ENCODE measurements at regions not wholly inside any gene's neighbourhood (a gene's known extent, or its start where the extent isn't known, plus 50 kb on each side); places are given as distances from the start of the nearest gene placed in this dataset.

DNA sequence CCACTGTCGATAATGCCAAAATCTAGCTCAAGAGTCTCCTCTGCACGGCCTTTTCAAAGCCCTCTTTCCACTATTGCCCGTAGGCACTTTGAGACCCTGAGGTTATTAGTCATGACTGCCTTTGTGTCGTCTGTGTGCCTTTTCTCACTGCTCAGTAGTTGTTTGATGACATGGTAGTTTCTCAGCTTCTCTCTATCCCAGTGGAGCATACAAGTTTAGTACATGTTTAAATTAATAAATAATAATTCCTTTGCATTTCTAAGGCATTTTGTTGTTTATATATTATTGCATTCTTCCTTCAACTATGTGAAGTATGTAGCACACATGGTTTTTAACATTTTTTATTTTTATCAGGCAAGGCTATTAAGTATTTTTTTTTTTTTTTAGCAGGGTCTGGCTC is 458.1 kb downstream of the PCNX1 start:
- DNase-seq (ENCODE audit: extremely low read depth in 1 of 11, low read depth in 9 of 11, low spot score in 4 of 11): no peak

GRCh38 chr14:71366861-71367260 is 459.6 kb downstream of the PCNX1 start:
- no peak for DNase-seq (ENCODE audit: extremely low read depth in 1 of 11, low read depth in 9 of 11, low spot score in 4 of 11)

- no peak for DNase-seq (ENCODE audit: extremely low read depth in 1 of 11, low read depth in 9 of 11, low spot score in 4 of 11)
Measured at GRCh38 chr14:71371711-71372396, 464.6 kb downstream of the PCNX1 start.

GRCh38 chr14:71372411-71372838 is 465.2 kb downstream of the PCNX1 start:
- no peak for DNase-seq (ENCODE audit: extremely low read depth in 1 of 11, low read depth in 9 of 11, low spot score in 4 of 11)

GRCh38 chr14:71373773-71374172 is 466.5 kb downstream of the PCNX1 start:
- DNase-seq (ENCODE audit: extremely low read depth in 1 of 11, low read depth in 9 of 11, low spot score in 4 of 11): no peak

GRCh38 chr14:71374989-71375388 is 467.7 kb downstream of the PCNX1 start:
- DNase-seq (ENCODE audit: extremely low read depth in 1 of 11, low read depth in 9 of 11, low spot score in 4 of 11): no peak

DNA sequence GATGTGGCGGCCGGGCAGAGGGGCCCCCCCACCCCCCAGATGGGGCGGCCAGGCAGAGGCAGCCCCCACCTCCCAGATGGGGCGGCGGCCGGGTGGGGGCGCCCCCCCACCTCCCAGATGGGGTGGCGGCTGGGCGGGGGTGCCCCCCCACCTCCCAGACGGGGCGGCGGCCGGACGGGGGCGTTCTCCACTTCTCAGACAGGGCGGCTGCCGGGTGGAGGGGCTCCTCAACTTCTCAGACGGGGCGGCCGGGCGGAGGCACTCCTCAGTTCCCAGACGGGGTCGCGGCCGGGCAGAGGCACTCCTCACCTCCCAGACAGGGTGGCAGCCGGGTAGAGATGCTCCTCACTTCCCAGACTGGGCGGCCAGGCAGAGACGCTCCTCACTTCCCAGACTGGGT is 469.8 kb downstream of the PCNX1 start:
- no peak for DNase-seq (ENCODE audit: extremely low read depth in 1 of 11, low read depth in 9 of 11, low spot score in 4 of 11)

DNA sequence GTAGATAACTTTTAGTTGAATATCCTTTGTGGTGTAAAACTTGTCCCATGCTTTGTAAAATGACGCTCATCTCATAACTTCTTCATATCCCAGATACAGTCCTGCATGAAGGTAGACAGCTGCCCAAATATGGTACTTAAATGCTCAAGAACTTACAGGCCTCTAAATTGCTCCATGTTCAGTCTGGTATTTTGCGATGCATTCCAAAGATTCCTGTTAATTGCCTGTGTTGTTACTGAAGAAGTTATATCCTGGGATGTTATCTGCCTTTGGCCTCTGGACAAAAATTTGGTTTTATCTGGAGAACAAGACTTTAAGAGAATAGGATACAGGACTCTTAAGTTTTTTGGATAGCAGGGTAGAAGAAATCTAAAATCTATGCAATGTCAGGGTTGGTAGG is 473.0 kb downstream of the PCNX1 start:
- no peak for DNase-seq (ENCODE audit: extremely low read depth in 1 of 11, low read depth in 9 of 11, low spot score in 4 of 11)

GRCh38 chr14:71381814-71382213 is 474.6 kb downstream of the PCNX1 start:
- no peak for DNase-seq (ENCODE audit: extremely low read depth in 1 of 11, low read depth in 9 of 11, low spot score in 4 of 11)

DNA sequence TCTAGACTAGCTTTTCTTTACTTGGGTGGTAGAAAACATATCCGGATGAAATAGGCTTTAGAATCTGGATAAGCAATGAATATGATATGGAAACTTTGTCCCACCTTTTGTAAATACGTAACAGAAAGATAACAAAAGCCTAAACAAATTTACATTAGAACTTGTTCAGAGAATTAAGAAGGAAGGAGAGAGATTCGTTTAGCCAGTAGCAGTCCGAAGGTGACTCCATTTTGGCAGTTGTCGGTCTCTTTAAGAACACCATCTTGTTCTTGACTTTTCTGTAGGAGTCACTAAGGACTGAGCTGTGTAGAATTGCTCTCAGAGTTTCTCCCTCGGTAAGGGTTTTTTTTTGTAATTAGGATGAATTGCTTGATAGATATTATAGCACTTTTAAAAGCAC is 475.1 kb downstream of the PCNX1 start:
- DNase-seq (ENCODE audit: extremely low read depth in 1 of 11, low read depth in 9 of 11, low spot score in 4 of 11): no peak

DNA sequence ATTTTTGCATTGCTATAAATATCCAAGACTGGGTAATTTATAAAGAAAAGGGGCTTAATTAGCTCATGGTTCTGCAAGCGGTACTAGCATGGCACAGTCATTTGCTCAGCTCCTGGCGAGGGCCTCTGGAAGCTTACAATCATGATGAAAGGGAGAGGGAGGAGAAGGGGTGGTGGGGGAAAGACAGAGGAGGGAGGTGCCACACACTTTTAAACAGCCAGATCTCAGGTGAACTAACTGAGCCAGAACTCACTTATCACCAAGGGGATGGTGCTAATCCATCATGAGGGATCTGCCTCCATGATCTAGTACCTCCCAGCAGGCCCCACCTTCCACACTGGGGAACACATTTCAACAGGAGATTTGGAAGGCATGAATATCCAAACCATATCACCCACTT is 476.3 kb downstream of the PCNX1 start:
- DNase-seq (ENCODE audit: extremely low read depth in 1 of 11, low read depth in 9 of 11, low spot score in 4 of 11): no peak

DNA sequence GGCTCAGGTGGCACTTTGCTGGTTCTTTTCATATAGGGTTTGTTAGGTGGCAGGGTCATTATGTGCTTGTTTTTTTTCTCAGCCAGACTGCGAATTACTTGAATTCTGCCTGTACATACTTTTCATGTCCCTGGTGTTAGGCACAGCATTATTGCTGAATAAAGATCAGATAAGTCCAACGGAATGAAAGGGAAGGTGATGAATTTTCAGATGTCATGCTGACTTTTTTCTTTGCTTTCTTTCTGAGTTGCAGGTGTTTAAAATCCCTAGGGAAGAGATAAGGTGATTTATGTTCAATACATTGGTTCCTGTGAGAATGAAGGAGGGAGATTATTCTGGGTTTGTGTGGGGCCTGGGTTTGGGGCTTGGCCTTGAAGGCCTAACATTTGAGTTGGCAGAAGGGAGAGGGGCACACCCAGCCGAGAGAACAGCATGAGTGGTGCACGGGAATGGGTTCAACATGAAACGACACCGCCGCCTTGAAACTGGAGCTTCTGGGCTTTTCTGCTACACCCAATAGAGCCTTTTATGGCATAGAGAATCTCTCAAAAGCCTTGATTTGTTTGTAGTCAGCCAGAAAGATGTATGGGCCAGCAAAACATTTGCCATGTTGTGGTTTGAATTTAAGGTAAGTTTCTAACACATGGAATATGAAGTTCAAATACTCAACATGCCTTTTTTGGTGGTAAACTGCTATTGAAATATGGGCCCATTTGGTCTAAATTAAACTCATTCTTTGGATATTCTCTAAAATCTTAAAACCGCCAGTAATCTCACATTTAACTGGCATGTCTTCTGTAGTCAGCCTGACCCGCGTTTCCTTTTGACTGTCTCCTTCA is 477.0 kb downstream of the PCNX1 start:
- no peak for DNase-seq (ENCODE audit: extremely low read depth in 1 of 11, low read depth in 9 of 11, low spot score in 4 of 11)

- no peak for DNase-seq (ENCODE audit: extremely low read depth in 1 of 11, low read depth in 9 of 11, low spot score in 4 of 11)
Measured at GRCh38 chr14:71387753-71388152, 480.5 kb downstream of the PCNX1 start.

- no peak for DNase-seq (ENCODE audit: extremely low read depth in 1 of 11, low read depth in 9 of 11, low spot score in 4 of 11)
Measured at GRCh38 chr14:71388336-71388735, 481.1 kb downstream of the PCNX1 start.

- no peak for DNase-seq (ENCODE audit: extremely low read depth in 1 of 11, low read depth in 9 of 11, low spot score in 4 of 11)
Measured at GRCh38 chr14:71388862-71389261, 481.6 kb downstream of the PCNX1 start.

- DNase-seq (ENCODE audit: extremely low read depth in 1 of 11, low read depth in 9 of 11, low spot score in 4 of 11): no peak
Measured at GRCh38 chr14:71394386-71394785, 487.1 kb downstream of the PCNX1 start.

GRCh38 chr14:71395151-71395604 is 487.9 kb downstream of the PCNX1 start:
- DNase-seq (ENCODE audit: extremely low read depth in 1 of 11, low read depth in 9 of 11, low spot score in 4 of 11): no peak

DNA sequence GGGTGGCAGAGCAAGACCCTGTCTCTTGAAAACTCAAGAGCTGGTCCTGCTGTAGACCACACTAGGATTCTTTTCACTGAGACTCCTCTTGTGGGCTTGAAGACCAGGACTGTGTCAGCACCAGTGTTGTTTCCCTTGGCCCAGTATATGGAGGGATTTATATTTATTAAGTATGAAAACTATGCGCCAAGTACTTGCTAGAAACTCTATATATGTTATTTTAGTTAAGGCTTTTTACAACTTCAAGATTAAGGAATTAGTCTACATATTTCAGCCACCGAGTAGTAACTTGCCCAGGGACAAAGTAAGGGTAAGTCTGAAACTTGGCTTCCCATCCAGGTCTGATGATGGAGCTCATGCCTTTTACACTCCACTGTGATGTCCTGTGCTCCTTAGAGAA is 488.4 kb downstream of the PCNX1 start:
- DNase-seq (ENCODE audit: extremely low read depth in 1 of 11, low read depth in 9 of 11, low spot score in 4 of 11): no peak

DNA sequence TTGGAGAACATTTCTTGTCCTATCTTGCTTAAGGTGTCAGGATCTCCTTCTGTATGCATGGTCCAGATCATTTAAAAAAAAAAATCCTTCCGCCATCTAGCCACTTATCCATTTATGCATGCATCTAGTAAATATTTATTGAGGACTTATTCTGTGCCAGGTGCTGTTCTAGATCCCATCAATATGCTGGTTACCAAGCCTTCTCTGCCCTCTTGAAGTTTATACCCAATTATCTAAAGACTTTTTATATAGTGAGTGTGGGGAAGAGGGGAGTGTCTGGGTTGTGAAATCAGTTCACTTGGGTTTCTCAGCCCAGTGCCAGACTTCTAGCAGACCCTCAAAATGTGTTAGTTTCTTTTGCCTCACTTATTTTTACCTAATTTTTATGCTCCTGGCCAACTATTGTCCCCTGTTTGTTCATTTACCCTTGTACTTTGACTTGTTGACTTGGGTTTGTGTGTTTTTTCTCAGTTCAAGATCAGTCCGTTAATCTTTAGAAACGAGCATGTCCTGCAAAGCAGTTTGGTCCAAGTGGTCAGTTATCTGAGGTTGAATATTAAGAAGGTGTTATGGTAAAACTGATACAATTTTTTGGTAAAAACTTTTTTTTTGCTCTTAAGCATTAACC is 488.9 kb downstream of the PCNX1 start:
- no peak for DNase-seq (ENCODE audit: extremely low read depth in 1 of 11, low read depth in 9 of 11, low spot score in 4 of 11)

DNA sequence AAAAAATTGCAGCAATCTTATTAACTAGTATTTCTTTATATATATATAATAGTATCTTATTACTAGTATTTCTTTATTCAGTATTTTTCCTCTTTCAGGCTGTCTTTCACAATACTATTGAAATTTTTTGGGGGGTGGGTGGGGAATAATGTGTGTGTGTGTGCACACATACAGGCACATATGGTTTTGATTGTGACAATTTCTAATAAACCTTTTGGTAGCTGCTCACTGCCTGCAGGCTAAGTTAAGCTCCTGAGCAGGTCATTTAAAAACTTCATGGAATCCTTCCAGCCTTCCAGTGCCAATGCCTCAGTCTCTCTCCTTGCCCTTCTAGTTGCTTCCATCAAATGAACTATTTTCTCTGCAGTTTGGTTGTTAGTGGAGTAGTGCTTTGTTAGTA is 490.1 kb downstream of the PCNX1 start:
- no peak for DNase-seq (ENCODE audit: extremely low read depth in 1 of 11, low read depth in 9 of 11, low spot score in 4 of 11)
